PC-9 (cell line): ENCODE measurements at regions not wholly inside any gene's neighbourhood (a gene's known extent, or its start where the extent isn't known, plus 50 kb on each side); places are given as distances from the start of the nearest gene placed in this dataset.

Experiments used
- CTCF ChIP-seq: fragments of 200-600 bp; sonication (generic); conservative IDR thresholded peaks from 2 replicates; pipeline ENCODE4 v1.6.1; 2017; ENCODE audit warnings: mixed run types, antibody characterized with exemption, mild to moderate bottlenecking, moderate library complexity
- EZH2 ChIP-seq: fragments of 200-600 bp; sonication (generic); IDR thresholded peaks from 2 replicates; pipeline ENCODE4 v1.8.0; 2017; ENCODE audit warnings: antibody characterized with exemption, low read depth

DNA sequence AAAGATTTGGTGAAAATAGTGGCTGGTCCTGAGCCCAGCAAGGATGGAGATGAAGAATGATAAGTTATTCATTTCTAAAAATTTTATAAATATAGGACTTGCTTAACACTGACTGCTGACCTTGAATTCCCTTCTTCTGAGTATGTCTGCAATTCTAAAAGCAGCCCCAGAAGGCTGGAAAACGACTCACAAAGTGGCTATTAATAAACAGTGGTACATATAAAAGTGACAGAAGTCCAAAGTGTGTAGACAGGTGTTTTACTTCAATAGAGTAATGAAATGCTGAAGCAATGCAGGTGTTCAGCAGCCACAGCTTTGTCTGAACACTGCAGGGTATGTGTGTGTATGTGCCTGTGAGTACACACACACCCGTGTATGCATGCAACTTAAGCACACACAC, 219.0 kb upstream of the NRIP1 start:
- TF ChIP-seq EZH2: no peak
- no peak for TF ChIP-seq CTCF
